Right lobe of liver (tissue), 6 donors: ENCODE measurements at regions not wholly inside any gene's neighbourhood (a gene's known extent, or its start where the extent isn't known, plus 50 kb on each side); places are given as distances from the start of the nearest gene placed in this dataset.

ENCODE experiments used
- ATAC-seq, 4 donors: fragments of 200-7000 bp; cut with Tn5 transposase; one replicate each; pipeline ENCODE4 v1.9.1; 2020; ENCODE audit warnings: mild to moderate bottlenecking in 4 of 4, moderate library complexity in 4 of 4
- DNase-seq, 3 donors: peaks; one replicate each; pipeline ENCODE4 v3.0.0-alpha.2; 2020
- H3K27ac ChIP-seq, 3 donors: fragments of 200-600 bp; one replicate each; pipeline ENCODE4 v1.8.0; 2022
- H3K27me3 ChIP-seq, 2 donors: fragments of 200-600 bp; one replicate each; pipeline ENCODE4 v1.8.0; 2022
- H3K36me3 ChIP-seq, 4 donors: fragments of 200-600 bp; sonication (generic) in 1 of 4; one replicate each; pipeline versions ENCODE4 v1.5.1 to v1.8.0; 2017 to 2022; ENCODE audit warnings: control low read depth in 1 of 4
- H3K4me1 ChIP-seq, 4 donors: fragments of 200-600 bp; sonication (generic) in 1 of 4; one replicate each; pipeline versions ENCODE4 v1.5.1 to v1.8.0; 2017 to 2022; ENCODE audit warnings: control low read depth in 1 of 4
- H3K4me3 ChIP-seq, 3 donors: fragments of 200-600 bp; one replicate each; pipeline ENCODE4 v1.8.0; 2022
- H3K9me3 ChIP-seq, 4 donors: fragments of 200-600 bp; sonication (generic) in 1 of 4; one replicate each; pipeline versions ENCODE4 v1.5.1 to v1.8.0; 2017 to 2022; ENCODE audit warnings: control low read depth in 1 of 4
- POLR2A ChIP-seq: fragments of 450-650 bp; IDR thresholded peaks from one replicate; pipeline ENCODE4 v1.6.1; 2017; ENCODE audit warnings: antibody characterized with exemption, mild to moderate bottlenecking
- WGBS: methylation state at CpG from one replicate; pipeline ENCODE4 v1.1.6; 2018; ENCODE audit warnings: low coverage, low lambda C conversion rate; ENCODE audit not compliant: insufficient coverage; ENCODE audit errors: missing lambda C conversion rate; 5-methylcytosine and 5-hydroxymethylcytosine counted together
- intact Hi-C, 2 donors: fragments of 100-400 bp; cut with DNase I; formaldehyde crosslinking; loops; one replicate each; pipeline versions ENCODE4 v1.11.2 to v1.14.1; 2022
- TF ChIP-seq, protein P1 (sequence below), 4 donors: fragments of 200-600 bp in 3 of 4; fragments of 450-650 bp in 1 of 4; IDR thresholded peaks; one replicate each; pipeline versions ENCODE4 v1.5.1 to v1.8.0; 2016 to 2022; ENCODE audit warnings: antibody characterized with exemption in 4 of 4, mild to moderate bottlenecking in 2 of 4
- donor health status: DM: no; HTN: yes; CAD: no.
- donor health status: DM: no; HTN: no; CAD: no.
- donor health status: DM: no; HTN: no; CAD: no.
- donor health status: DM: no; HTN: yes; CAD: no.
- donor health status: DM: no; HTN: yes; CAD: no.

GRCh38 chr5:103456476-103456875, 106.1 kb downstream of the NUDT12 start:
- H3K4me1 ChIP-seq: no peaks in the 10 kb centered on the region
- H3K27me3 ChIP-seq: no peaks in the 10 kb centered on the region
- TF ChIP-seq, protein P1, sequence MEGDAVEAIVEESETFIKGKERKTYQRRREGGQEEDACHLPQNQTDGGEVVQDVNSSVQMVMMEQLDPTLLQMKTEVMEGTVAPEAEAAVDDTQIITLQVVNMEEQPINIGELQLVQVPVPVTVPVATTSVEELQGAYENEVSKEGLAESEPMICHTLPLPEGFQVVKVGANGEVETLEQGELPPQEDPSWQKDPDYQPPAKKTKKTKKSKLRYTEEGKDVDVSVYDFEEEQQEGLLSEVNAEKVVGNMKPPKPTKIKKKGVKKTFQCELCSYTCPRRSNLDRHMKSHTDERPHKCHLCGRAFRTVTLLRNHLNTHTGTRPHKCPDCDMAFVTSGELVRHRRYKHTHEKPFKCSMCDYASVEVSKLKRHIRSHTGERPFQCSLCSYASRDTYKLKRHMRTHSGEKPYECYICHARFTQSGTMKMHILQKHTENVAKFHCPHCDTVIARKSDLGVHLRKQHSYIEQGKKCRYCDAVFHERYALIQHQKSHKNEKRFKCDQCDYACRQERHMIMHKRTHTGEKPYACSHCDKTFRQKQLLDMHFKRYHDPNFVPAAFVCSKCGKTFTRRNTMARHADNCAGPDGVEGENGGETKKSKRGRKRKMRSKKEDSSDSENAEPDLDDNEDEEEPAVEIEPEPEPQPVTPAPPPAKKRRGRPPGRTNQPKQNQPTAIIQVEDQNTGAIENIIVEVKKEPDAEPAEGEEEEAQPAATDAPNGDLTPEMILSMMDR (IDR thresholded peaks at IDR 0.05): no peak
- no peak for TF ChIP-seq POLR2A
- intact Hi-C loops: no loop called here
- no peak overlapping the region for H3K4me3 ChIP-seq
- no peaks in the 10 kb centered on the region for H3K36me3 ChIP-seq
- no peaks in the 10 kb centered on the region for H3K9me3 ChIP-seq
- ATAC-seq: no peak
- DNase-seq: no peak
- no peak overlapping the region for H3K27ac ChIP-seq
- 79% methylated on average over 2 of the region's 2 CpGs for WGBS

DNA sequence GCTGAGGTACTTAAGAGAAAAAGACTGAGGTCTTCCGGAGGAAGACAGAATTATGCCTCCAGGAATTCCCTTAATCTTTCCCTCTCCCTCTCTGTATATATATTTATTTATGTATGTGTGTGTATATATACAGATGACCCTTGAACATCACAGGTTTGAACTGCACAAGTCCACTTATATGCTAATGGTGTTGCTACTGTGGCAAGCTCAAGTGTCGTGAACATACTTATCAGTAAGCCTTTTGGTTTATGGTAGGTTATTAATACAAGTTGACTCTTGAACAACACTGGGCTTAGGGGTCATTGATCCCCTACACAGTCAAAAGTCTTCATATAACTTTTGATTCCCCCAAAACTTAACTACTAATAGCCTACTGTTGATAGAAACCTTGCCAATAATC, 106.8 kb downstream of the NUDT12 start:
- TF ChIP-seq, protein P1 (IDR thresholded peaks at IDR 0.05): no peak
- no peak for TF ChIP-seq POLR2A
- WGBS: 85% methylated on average over 2 of the region's 2 CpGs
- DNase-seq (no peak), ATAC-seq (no peak)
- H3K4me1 ChIP-seq: no peaks in the 10 kb centered on the region
- H3K4me3 ChIP-seq: no peak overlapping the region
- no peaks in the 10 kb centered on the region for H3K36me3 ChIP-seq
- intact Hi-C loops: no loop called here
- no peaks in the 10 kb centered on the region for H3K27me3 ChIP-seq
- H3K27ac ChIP-seq: no peak overlapping the region
- no peaks in the 10 kb centered on the region for H3K9me3 ChIP-seq

- no peaks in the 10 kb centered on the region for H3K36me3 ChIP-seq
- H3K9me3 ChIP-seq: no peaks in the 10 kb centered on the region
- intact Hi-C loops: no loop called here
- ATAC-seq: no peak
- H3K4me1 ChIP-seq: no peaks in the 10 kb centered on the region
- no peak overlapping the region for H3K27ac ChIP-seq
- H3K27me3 ChIP-seq: no peaks in the 10 kb centered on the region
- 57% methylated on average over 2 of the region's 2 CpGs for WGBS
- TF ChIP-seq, protein P1 (IDR thresholded peaks at IDR 0.05): no peak
- no peak for TF ChIP-seq POLR2A
- no peak for DNase-seq
- no peak overlapping the region for H3K4me3 ChIP-seq
These were observed 107.8 kb downstream of the NUDT12 start for GRCh38 chr5:103454770-103455169.

DNA sequence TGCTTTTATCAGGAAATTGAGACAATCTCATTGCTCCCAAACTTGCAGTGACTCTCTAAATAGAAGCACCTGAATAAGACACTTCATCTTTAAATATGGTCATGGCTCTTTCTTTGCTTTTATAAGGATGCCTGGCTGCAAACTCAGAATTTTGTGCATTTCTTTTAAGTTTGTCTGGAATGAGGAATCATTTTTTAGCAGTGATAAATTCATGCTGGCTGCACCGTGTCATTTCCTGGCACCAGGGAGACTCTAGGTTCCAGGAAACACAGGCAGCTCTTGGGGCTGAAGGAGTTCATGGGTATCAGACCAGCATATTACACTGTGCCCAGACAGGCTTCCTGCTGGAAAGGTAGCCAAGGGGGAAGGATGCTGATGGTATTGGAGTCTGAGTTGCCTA, 109.9 kb downstream of the NUDT12 start:
- Histone ChIP-seq H3K4me1 (no peaks in the 10 kb centered on the region), H3K4me3 (no peak overlapping the region), H3K27ac (no peak overlapping the region), H3K9me3 (no peaks in the 10 kb centered on the region), H3K27me3 (no peaks in the 10 kb centered on the region), H3K36me3 (no peaks in the 10 kb centered on the region)
- no peak for ATAC-seq
- 14% methylated on average over 1 of the region's 1 CpG for WGBS
- TF ChIP-seq POLR2A: no peak
- TF ChIP-seq, protein P1 (IDR thresholded peaks at IDR 0.05): no peak
- intact Hi-C loops: no loop called here
- DNase-seq: no peak

DNA sequence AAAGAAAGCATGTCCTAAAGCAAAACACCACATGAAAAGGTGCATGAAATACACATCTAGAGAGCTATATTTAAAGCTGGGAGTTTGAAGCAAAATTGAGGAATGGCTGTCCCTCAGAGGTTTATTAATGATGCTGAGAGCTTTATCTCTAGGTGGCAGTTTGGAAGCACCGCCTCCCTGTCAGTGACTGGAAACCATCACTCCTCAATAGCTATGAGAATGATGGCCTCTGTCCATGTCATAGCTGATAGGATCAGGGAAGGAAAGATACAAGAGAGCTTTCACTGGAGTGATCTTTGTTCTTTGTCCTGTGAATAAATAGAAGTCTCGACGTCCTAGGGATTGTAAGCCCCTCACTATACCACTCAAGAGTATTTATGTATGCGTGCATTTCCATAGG, 110.5 kb downstream of the NUDT12 start:
- Histone ChIP-seq H3K4me3 (no peak overlapping the region), H3K4me1 (no peaks in the 10 kb centered on the region), H3K36me3 (no peaks in the 10 kb centered on the region), H3K9me3 (no peaks in the 10 kb centered on the region), H3K27me3 (no peaks in the 10 kb centered on the region), H3K27ac (no peak overlapping the region)
- DNase-seq (no peak), ATAC-seq (no peak)
- intact Hi-C loops: no loop called here
- no peak for TF ChIP-seq POLR2A
- TF ChIP-seq, protein P1 (IDR thresholded peaks at IDR 0.05): no peak
- WGBS: 33% methylated on average over 3 of the region's 4 CpGs
